ENCODE measurements at regions not wholly inside any gene's neighbourhood (a gene's known extent, or its start where the extent isn't known, plus 50 kb on each side); places are given as distances from the start of the nearest gene placed in this dataset.

DNA sequence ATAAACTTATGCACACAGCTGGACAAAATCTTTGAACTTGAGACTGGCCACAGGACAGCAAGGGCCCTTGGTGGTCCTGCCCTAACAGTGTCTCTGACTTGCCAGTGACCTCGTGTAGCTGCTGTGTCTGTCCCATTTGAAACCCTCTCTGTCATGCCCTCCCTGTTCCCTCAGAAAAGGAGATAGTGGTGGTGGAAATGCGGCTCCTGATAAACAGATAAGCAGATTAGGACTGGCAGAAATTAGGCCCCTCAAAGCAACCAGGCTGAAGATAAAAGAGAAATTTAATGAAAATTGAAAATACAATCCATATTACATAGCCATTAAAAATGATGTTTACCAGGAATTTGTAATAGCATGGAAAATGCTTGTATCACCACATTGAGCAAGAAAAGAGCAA is 136.6 kb upstream of the ATP6AP2 start:
- FAIRE-seq, result no peak
- WGBS (ENCODE audit: missing lambda C conversion rate), result 43% methylated on average over 2 of the region's 2 CpGs
- DNase-seq (ENCODE audit: low read depth in 1 of 2, low spot score in 1 of 2), result no peak
- TF ChIP-seq MAZ (IDR thresholded peaks at IDR 0.05; ENCODE audit: borderline replicate concordance, low read depth, low read length) (no peak), CBX2 (IDR thresholded peaks at IDR 0.05; ENCODE audit: borderline replicate concordance, low read depth) (no peak), NPAS2 (CRISPR knock-in tag; IDR thresholded peaks at IDR 0.05; ENCODE audit: borderline replicate concordance) (no peak), CHD2 (IDR thresholded peaks at IDR 0.05; ENCODE audit: low read length, partially characterized antibody) (no peak), POLR2AphosphoS2 (conservative IDR thresholded peaks at IDR 0.05; ENCODE audit: low read length) (no peak), TP53 (CRISPR knock-in tag; IDR thresholded peaks at IDR 0.05) (no peak), MYC (IDR thresholded peaks at IDR 0.05; ENCODE audit: borderline replicate concordance, low read length) (no peak)
- TF ChIP-seq, protein P1, sequence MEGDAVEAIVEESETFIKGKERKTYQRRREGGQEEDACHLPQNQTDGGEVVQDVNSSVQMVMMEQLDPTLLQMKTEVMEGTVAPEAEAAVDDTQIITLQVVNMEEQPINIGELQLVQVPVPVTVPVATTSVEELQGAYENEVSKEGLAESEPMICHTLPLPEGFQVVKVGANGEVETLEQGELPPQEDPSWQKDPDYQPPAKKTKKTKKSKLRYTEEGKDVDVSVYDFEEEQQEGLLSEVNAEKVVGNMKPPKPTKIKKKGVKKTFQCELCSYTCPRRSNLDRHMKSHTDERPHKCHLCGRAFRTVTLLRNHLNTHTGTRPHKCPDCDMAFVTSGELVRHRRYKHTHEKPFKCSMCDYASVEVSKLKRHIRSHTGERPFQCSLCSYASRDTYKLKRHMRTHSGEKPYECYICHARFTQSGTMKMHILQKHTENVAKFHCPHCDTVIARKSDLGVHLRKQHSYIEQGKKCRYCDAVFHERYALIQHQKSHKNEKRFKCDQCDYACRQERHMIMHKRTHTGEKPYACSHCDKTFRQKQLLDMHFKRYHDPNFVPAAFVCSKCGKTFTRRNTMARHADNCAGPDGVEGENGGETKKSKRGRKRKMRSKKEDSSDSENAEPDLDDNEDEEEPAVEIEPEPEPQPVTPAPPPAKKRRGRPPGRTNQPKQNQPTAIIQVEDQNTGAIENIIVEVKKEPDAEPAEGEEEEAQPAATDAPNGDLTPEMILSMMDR (IDR thresholded peaks at IDR 0.05), result no peak
- Histone ChIP-seq H3K9me3 (no peaks in the 10 kb centered on the region), H3K27ac (no peak overlapping the region), H3K4me1 (no peaks in the 10 kb centered on the region), H3K4me3 (no peak overlapping the region), H3K4me2 (no peak overlapping the region)
- no peak for ATAC-seq
- ChIA-PET POLR2A (no interaction called here), CTCF (no interaction called here)

DNA sequence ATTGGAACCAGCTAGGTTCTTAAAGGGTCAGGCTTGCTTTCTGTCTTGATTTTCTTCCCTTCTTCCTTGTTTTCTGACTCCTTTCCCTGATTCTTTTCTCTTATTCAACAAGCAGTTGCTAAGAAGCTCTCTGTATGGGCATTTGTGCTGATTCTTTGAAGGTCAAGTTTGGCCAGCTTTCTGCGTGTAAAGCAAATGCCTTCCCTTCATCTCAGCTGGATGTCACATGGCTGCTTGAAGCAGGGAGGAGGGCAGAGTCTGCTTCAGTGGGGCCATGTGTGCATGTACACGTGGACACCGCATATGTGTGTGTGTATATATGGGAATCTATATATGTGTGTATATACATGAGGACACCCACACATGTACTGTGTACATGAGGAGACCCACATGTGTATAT is 139.9 kb upstream of the ATP6AP2 start:
- H3K9me3 ChIP-seq, result no peaks in the 10 kb centered on the region
- no peak overlapping the region for H3K4me2 ChIP-seq
- FAIRE-seq, result no peak
- POLR2A ChIA-PET, result no interaction called here
- no peak for ATAC-seq
- no peaks in the 10 kb centered on the region for H3K4me1 ChIP-seq
- no peak overlapping the region for H3K27ac ChIP-seq
- no peak for TF ChIP-seq ZNF302 (CRISPR knock-in tag; IDR thresholded peaks at IDR 0.05)
- no peak for TF ChIP-seq HEYL (CRISPR knock-in tag; IDR thresholded peaks at IDR 0.05)
- TF ChIP-seq, protein P2, sequence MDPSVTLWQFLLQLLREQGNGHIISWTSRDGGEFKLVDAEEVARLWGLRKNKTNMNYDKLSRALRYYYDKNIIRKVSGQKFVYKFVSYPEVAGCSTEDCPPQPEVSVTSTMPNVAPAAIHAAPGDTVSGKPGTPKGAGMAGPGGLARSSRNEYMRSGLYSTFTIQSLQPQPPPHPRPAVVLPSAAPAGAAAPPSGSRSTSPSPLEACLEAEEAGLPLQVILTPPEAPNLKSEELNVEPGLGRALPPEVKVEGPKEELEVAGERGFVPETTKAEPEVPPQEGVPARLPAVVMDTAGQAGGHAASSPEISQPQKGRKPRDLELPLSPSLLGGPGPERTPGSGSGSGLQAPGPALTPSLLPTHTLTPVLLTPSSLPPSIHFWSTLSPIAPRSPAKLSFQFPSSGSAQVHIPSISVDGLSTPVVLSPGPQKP (IDR thresholded peaks at IDR 0.05; ENCODE audit: low read depth, low read length), result no peak
- no peak for TF ChIP-seq ZFP36 (IDR thresholded peaks at IDR 0.05; ENCODE audit: borderline replicate concordance, partially characterized antibody)
- DNase-seq (ENCODE audit: low read depth in 1 of 2, low spot score in 1 of 2), result no peak
- 76% methylated on average over 3 of the region's 3 CpGs for WGBS (ENCODE audit: missing lambda C conversion rate)
- no peak overlapping the region for H3K4me3 ChIP-seq
- CTCF ChIA-PET, result no interaction called here

DNA sequence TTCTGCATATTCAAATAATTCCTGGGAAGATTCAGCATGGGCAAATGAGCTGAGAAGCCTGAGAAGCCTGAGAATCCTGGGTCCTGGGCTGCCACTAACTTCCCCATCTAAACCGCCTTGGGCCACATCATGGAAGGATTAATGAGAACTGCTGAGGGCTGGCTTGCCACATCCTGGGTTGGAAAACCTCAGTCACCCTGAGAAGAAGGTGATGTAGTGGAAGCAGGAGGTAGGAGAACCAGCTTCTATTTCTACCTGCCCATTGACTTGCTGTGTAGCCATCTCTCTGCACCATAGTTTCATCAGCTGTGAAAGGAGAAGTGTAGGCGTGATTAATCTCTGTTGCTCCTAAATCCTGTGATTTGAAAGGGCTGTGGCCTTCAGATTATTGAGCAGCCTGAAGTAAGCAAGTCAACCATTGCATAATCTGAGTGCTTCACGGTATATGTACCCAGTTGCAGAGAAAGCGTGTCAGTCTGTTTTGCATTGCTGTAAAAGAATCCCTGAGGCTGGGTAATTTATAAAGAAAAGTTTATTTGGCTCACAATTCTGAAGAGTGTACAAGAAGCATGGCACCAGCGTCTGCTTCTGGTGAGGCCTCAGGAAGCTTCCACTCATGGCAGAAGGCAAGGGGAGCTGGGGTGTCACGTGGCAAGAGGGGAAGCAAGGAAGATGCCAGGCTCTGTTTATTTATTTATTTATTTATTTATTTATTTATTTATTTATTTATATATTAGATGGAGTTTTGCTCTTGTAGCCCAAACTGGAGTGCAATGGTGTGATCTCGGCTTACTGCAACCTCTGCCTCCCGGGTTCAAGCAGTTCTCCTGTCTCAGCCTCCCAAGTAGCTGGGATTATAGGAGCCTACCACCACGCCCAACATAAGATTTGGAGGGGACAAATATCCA is 140.9 kb upstream of the ATP6AP2 start:
- no peak overlapping the region for H3K27ac ChIP-seq
- ATAC-seq (no peak), DNase-seq (ENCODE audit: low read depth in 1 of 2, low spot score in 1 of 2) (no peak), FAIRE-seq (no peak)
- ChIA-PET CTCF (no interaction called here), POLR2A (no interaction called here)
- H3K4me1 ChIP-seq, result no peaks in the 10 kb centered on the region
- TF ChIP-seq POLR2A (IDR thresholded peaks at IDR 0.05; ENCODE audit: low read length) (no peak), ZC3H11A (IDR thresholded peaks at IDR 0.05) (peak; percentile 60)
- H3K4me3 ChIP-seq, result no peak overlapping the region
- WGBS (ENCODE audit: missing lambda C conversion rate), result 68% methylated on average over 9 of the region's 9 CpGs
- H3K4me2 ChIP-seq, result no peak overlapping the region
- no peaks in the 10 kb centered on the region for H3K9me3 ChIP-seq

DNA sequence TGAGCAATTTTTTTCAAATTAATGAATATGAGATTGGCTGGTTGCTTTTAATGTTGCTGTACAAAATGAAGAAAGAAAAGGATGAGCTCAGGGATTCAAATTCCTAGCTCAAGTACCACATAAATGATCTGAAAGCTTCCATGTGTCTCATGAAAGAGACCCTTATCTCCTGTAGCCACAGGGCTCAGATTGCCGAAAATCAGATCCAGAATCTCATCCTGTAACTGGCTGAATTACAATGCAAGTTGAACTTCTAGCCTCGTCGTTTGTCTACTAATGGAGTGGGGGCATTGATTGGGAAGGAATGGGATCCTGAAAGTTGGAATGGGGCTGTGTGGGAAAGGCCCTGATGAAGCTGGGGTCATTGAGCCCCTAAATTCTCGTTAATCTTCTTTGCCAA is 143.4 kb upstream of the ATP6AP2 start:
- H3K27ac ChIP-seq, result no peak overlapping the region
- ATAC-seq (no peak), FAIRE-seq (no peak), DNase-seq (ENCODE audit: low read depth in 1 of 2, low spot score in 1 of 2) (no peak)
- POLR2A ChIA-PET, result no interaction called here
- H3K4me3 ChIP-seq, result no peak overlapping the region
- no peak overlapping the region for H3K4me2 ChIP-seq
- CTCF ChIA-PET, result interaction anchor here (0.6 kb wide), 1 partner anchor 114 kb away, joined by 3 read pairs; no protein-coding TSS in a partner anchor
- no peak for TF ChIP-seq TFCP2L1 (CRISPR knock-in tag; IDR thresholded peaks at IDR 0.05)
- TF ChIP-seq CBX8 (IDR thresholded peaks at IDR 0.05), result no peak
- TF ChIP-seq HOXA7 (CRISPR knock-in tag; IDR thresholded peaks at IDR 0.05), result no peak
- TF ChIP-seq JUNB (IDR thresholded peaks at IDR 0.05), result no peak
- TF ChIP-seq, protein P3, sequence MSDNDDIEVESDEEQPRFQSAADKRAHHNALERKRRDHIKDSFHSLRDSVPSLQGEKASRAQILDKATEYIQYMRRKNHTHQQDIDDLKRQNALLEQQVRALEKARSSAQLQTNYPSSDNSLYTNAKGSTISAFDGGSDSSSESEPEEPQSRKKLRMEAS (IDR thresholded peaks at IDR 0.05), result no peak
- no peak for TF ChIP-seq HOXB13 (CRISPR knock-in tag; IDR thresholded peaks at IDR 0.05; ENCODE audit: low read depth)
- TF ChIP-seq EP300 (IDR thresholded peaks at IDR 0.05), result no peak
- H3K4me1 ChIP-seq, result no peaks in the 10 kb centered on the region
- no peaks in the 10 kb centered on the region for H3K9me3 ChIP-seq
- 54% methylated on average over 4 of the region's 4 CpGs for WGBS (ENCODE audit: missing lambda C conversion rate)
